ENCODE measurements at regions not wholly inside any gene's neighbourhood (a gene's known extent, or its start where the extent isn't known, plus 50 kb on each side); places are given as distances from the start of the nearest gene placed in this dataset.
"Not testable (repeated sequence)": the region's sequence is repeated elsewhere in the genome, so short reads cannot be mapped to it uniquely, and the experiment has no call there.

DNA sequence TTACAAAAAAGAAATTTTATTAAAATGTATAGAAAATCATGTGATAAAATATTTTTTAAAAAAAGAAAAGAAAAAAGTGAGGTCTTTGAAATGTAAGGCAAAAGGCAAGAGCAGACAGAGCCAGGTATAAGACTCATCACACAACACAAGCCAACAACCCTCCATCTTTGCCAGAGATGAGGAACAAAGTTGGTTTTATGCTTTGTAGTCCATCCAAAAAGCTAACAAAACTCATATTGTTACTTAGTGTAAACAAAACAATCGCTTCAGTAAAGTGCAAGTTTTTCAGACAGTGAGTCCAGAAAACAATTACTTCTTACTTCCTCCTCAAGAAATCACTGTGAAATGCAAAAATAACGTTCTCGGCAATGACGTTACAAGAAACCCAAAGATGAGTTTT lies 233.9 kb upstream of the FRG1 start:
- not testable (repeated sequence) for H3K36me3 ChIP-seq (replicated peaks; ENCODE audit: insufficient read depth, low read length); H3K79me2 ChIP-seq (ENCODE audit: low read length); H3K4me2 ChIP-seq (ENCODE audit: low read depth, low read length); H3K9me2 ChIP-seq (replicated peaks; ENCODE audit: insufficient read depth, low read length); H3K4me3 ChIP-seq (ENCODE audit: low read length); H3K4me1 ChIP-seq (ENCODE audit: low read length); DNase-seq; H3F3A ChIP-seq (ENCODE audit: insufficient read depth, low read length); H3K27me3 ChIP-seq (replicated peaks; ENCODE audit: insufficient read depth, low read length); H3K27ac ChIP-seq (ENCODE audit: low read length); H3K9me3 ChIP-seq (replicated peaks; ENCODE audit: insufficient read depth, low read length); H4K20me1 ChIP-seq (ENCODE audit: insufficient read depth, low read length); H3K9ac ChIP-seq (ENCODE audit: low read length); H2AFZ ChIP-seq (ENCODE audit: low read length)

DNA sequence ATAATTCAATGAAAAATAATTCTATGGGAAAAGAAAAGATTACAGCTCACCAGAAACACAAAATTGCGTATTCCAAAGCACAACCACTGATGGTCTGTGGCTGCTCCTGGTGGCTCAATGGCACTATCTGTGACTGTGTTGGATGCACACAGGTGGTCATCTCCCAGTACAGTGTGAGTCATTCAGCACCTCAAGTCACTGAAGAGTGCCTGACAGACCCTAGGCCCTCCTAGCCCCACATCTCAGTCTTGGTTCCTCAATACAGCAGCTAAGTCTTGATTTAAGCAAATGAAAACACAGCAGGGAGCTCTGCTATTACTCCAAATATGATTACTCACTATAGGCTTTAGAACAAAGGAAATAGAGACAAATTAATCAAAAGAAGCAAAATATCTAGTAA lies 233.4 kb upstream of the FRG1 start:
- not testable (repeated sequence) for H3K4me3 ChIP-seq (ENCODE audit: low read length); H3K79me2 ChIP-seq (ENCODE audit: low read length); H3K36me3 ChIP-seq (replicated peaks; ENCODE audit: insufficient read depth, low read length); H3K4me1 ChIP-seq (ENCODE audit: low read length); H4K20me1 ChIP-seq (ENCODE audit: insufficient read depth, low read length); H3K9ac ChIP-seq (ENCODE audit: low read length); DNase-seq; H2AFZ ChIP-seq (ENCODE audit: low read length); H3K4me2 ChIP-seq (ENCODE audit: low read depth, low read length); H3K27me3 ChIP-seq (replicated peaks; ENCODE audit: insufficient read depth, low read length); H3K9me2 ChIP-seq (replicated peaks; ENCODE audit: insufficient read depth, low read length); H3K9me3 ChIP-seq (replicated peaks; ENCODE audit: insufficient read depth, low read length); H3F3A ChIP-seq (ENCODE audit: insufficient read depth, low read length); H3K27ac ChIP-seq (ENCODE audit: low read length)

DNA sequence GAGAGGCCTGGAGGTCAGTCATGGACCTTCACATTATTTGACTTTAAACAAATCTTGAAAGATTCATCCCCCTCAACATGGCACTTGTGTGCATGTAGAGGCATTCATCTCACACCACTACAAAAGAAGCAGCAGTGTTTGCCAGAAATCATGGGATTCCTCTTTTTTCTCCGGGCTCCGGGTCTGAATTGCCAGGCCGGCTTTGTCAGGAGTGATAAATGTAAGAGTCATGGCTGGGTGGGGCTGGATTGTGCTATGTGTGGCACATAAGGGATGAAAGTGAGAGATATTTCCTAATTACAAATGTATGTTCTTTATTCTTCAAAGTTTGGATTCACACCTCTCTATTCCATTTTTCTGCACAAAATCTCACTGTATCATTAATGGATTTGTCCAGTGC lies 228.7 kb upstream of the FRG1 start:
- H3K36me3 ChIP-seq (replicated peaks; ENCODE audit: insufficient read depth, low read length); H3K79me2 ChIP-seq (ENCODE audit: low read length); H2AFZ ChIP-seq (ENCODE audit: low read length); H3K9ac ChIP-seq (ENCODE audit: low read length); H3K4me2 ChIP-seq (ENCODE audit: low read depth, low read length); H3F3A ChIP-seq (ENCODE audit: insufficient read depth, low read length); H3K9me2 ChIP-seq (replicated peaks; ENCODE audit: insufficient read depth, low read length); H3K4me1 ChIP-seq (ENCODE audit: low read length); DNase-seq; H3K27ac ChIP-seq (ENCODE audit: low read length); H4K20me1 ChIP-seq (ENCODE audit: insufficient read depth, low read length); H3K27me3 ChIP-seq (replicated peaks; ENCODE audit: insufficient read depth, low read length); H3K4me3 ChIP-seq (ENCODE audit: low read length); H3K9me3 ChIP-seq (replicated peaks; ENCODE audit: insufficient read depth, low read length): not testable (repeated sequence)

DNA sequence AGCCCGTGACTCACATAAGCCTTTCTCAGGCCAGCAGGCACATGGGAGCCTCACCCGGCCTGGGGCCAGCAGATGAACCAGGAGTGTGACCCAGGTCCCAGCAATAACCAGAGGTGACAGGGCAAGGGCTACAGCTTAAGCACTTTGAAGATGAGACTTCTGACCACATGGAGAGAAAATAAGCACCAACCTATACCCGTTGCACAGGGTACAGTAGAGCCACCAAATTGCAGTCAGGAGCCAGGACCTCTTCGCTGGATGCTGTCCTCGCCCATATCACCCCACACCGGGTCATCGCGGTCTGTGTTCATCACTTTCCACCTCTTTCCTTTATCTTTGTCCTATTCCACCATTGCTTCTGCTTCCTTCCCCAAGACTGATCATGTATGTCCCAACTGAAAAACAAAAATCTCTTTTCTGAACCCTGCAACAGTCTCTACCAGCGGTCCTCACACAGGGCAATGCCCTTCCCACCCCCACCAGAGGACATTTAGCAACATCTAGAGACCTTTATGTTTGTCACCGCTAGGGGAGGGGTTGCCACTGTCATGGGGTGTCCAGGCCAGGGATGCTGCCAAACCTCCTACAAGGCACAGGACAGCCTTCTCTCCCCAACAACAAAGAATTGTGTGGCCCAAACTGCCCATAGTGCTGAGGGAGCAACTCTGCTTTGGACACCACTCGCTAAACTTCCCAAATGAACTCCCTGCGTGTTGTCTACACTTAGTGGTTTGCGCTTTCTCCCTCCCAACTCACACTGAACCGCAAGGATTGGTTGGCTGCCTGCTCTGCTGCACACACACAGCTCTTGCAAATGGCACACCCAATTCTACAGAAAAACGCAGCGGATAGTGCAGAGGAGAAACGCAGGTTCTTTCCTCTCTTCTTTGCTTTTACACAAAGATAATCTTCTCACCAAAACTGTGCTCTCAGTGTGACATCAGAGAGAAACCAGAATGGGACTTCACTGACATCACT lies 219.4 kb upstream of the FRG1 start:
- not testable (repeated sequence) for H3K9me2 ChIP-seq (replicated peaks; ENCODE audit: insufficient read depth, low read length); H4K20me1 ChIP-seq (ENCODE audit: insufficient read depth, low read length); DNase-seq; H3K4me1 ChIP-seq (ENCODE audit: low read length); H3F3A ChIP-seq (ENCODE audit: insufficient read depth, low read length); H3K9me3 ChIP-seq (replicated peaks; ENCODE audit: insufficient read depth, low read length); H3K79me2 ChIP-seq (ENCODE audit: low read length); H3K27me3 ChIP-seq (replicated peaks; ENCODE audit: insufficient read depth, low read length); H3K36me3 ChIP-seq (replicated peaks; ENCODE audit: insufficient read depth, low read length)
- Histone ChIP-seq H3K4me2 (ENCODE audit: low read depth, low read length) (peak overlapping the region; percentile 37; the same call in 1 of the 2 replicates), H2AFZ (ENCODE audit: low read length) (peak overlapping the region; percentile 23; the same call in 1 of the 2 replicates), H3K9ac (ENCODE audit: low read length) (peak overlapping the region; percentile 29; the same call in 1 of the 2 replicates), H3K27ac (ENCODE audit: low read length) (peak overlapping the region; percentile 16; the same call in 1 of the 2 replicates), H3K4me3 (ENCODE audit: low read length) (peak overlapping the region; percentile 50; the same call in 1 of the 2 replicates)

DNA sequence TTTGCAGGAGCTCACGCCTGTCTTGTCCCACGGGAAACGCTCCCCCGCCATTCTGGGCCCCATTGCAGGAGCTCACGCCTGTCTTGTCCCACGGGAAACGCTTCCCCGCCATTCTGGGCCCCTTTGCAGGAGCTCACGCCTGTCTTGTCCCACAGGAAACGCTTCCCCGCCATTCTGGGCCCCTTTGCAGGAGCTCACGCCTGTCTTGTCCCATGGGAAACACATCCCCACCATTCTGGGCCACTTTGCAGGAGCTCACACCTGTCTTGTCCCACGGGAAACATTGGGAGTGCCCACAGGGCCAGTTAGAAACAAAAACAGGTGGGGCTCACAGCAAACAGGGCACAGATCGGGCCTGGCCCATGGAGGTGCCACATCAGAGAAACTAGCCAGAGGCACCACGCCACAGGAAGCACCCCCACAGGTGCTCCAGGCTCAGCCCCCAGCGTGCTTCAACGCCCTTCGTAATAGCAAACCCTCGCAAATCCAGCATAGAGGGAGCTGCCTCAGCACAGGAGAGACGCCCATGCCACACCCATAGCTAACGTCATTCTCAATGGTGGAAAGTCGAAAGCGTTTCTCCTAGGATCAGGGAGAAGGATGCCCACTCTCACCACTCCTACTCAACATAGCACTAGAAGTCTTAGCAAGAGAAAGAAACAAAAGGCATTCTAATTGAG lies 218.2 kb upstream of the FRG1 start:
- not testable (repeated sequence) for H3K27me3 ChIP-seq (replicated peaks; ENCODE audit: insufficient read depth, low read length); H3F3A ChIP-seq (ENCODE audit: insufficient read depth, low read length); H3K9me3 ChIP-seq (replicated peaks; ENCODE audit: insufficient read depth, low read length); H3K79me2 ChIP-seq (ENCODE audit: low read length); H3K36me3 ChIP-seq (replicated peaks; ENCODE audit: insufficient read depth, low read length); H3K4me1 ChIP-seq (ENCODE audit: low read length); H3K9me2 ChIP-seq (replicated peaks; ENCODE audit: insufficient read depth, low read length); H4K20me1 ChIP-seq (ENCODE audit: insufficient read depth, low read length)
- peak overlapping the region; percentile 56; the same call in 1 of the 2 replicates for H3K4me2 ChIP-seq (ENCODE audit: low read depth, low read length)
- H3K27ac ChIP-seq (ENCODE audit: low read length), result peak overlapping the region; percentile 71; the same call in 1 of the 2 replicates
- peak; percentile 81 for DNase-seq
- H3K9ac ChIP-seq (ENCODE audit: low read length), result peak overlapping the region; percentile 40; the same call in 1 of the 2 replicates
- H2AFZ ChIP-seq (ENCODE audit: low read length), result peak overlapping the region; percentile 88
- peak overlapping the region; percentile 50 for H3K4me3 ChIP-seq (ENCODE audit: low read length)

DNA sequence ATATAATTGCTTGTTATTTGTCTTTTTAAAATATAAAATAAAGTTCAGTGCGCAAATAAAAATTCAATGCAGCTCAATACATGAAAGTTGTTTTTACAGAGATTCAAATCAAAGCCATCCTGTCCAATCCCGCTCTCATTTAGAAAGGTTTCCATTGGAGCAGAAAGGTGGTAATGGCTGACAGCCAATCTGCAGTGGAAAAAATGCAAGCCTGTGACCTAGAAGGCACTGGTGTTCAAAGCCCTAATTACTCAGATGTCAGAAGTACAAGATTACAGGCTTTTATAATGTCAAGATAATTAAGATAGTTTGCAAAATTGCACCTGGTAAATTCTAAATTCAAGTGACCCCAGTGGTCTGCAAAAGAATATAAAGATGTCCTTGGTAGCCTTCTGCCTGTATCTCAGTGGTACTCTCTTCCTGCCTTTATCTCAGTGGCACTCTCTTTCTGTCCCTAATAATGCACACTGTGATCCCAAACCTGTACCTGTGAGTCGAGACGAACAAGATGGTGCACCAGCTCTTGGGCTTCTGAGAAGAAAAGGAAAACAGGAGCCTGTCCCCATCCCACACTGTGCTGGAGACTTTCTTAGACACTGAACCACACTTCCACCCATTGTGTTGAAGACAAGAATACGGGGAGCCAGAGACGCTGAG lies 212.6 kb upstream of the FRG1 start:
- not testable (repeated sequence) for H3K36me3 ChIP-seq (replicated peaks; ENCODE audit: insufficient read depth, low read length); H3K79me2 ChIP-seq (ENCODE audit: low read length); H4K20me1 ChIP-seq (ENCODE audit: insufficient read depth, low read length); H3K4me3 ChIP-seq (ENCODE audit: low read length); H3K4me2 ChIP-seq (ENCODE audit: low read depth, low read length); H3K9me2 ChIP-seq (replicated peaks; ENCODE audit: insufficient read depth, low read length); H3F3A ChIP-seq (ENCODE audit: insufficient read depth, low read length); H3K27ac ChIP-seq (ENCODE audit: low read length); H3K9me3 ChIP-seq (replicated peaks; ENCODE audit: insufficient read depth, low read length); H3K27me3 ChIP-seq (replicated peaks; ENCODE audit: insufficient read depth, low read length); H2AFZ ChIP-seq (ENCODE audit: low read length); H3K9ac ChIP-seq (ENCODE audit: low read length); DNase-seq; H3K4me1 ChIP-seq (ENCODE audit: low read length)

DNA sequence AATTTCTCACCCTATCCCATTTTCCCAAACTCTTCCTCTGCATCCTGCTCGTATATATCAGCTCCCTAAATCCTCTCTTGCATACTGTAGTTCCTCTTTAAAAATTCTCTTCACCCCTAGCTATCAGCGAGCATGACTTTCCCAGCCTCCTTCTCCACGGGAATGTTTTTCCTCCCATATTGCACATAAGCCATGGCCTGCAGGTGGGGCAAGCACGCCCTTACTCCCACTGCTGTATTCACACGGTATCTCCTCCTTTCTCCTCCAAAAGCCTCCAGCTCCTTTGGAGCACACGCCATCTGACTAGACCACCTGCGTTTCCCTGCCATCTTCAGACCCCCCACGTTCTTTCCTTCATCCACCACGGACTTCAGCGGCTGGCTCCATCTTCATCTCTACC lies 208.7 kb upstream of the FRG1 start:
- H3K9ac ChIP-seq (ENCODE audit: low read length); H3K4me3 ChIP-seq (ENCODE audit: low read length); H3K27me3 ChIP-seq (replicated peaks; ENCODE audit: insufficient read depth, low read length); H3K36me3 ChIP-seq (replicated peaks; ENCODE audit: insufficient read depth, low read length); H3F3A ChIP-seq (ENCODE audit: insufficient read depth, low read length); H4K20me1 ChIP-seq (ENCODE audit: insufficient read depth, low read length); H3K4me2 ChIP-seq (ENCODE audit: low read depth, low read length); H3K27ac ChIP-seq (ENCODE audit: low read length); DNase-seq; H2AFZ ChIP-seq (ENCODE audit: low read length); H3K4me1 ChIP-seq (ENCODE audit: low read length); H3K9me3 ChIP-seq (replicated peaks; ENCODE audit: insufficient read depth, low read length); H3K9me2 ChIP-seq (replicated peaks; ENCODE audit: insufficient read depth, low read length); H3K79me2 ChIP-seq (ENCODE audit: low read length): not testable (repeated sequence)
